ENCODE measurements at regions not wholly inside any gene's neighbourhood (a gene's known extent, or its start where the extent isn't known, plus 50 kb on each side); places are given as distances from the start of the nearest gene placed in this dataset.

GRCh38 chr11:86175191-86175590 is 69.4 kb upstream of the EED start:
- TF ChIP-seq, protein P1, sequence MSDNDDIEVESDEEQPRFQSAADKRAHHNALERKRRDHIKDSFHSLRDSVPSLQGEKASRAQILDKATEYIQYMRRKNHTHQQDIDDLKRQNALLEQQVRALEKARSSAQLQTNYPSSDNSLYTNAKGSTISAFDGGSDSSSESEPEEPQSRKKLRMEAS (IDR thresholded peaks at IDR 0.05) = no peak
- no peak for TF ChIP-seq EGR1 (IDR thresholded peaks at IDR 0.05)
- no peak for TF ChIP-seq CEBPB (IDR thresholded peaks at IDR 0.05)
- no peak for TF ChIP-seq FOXM1 (IDR thresholded peaks at IDR 0.05; ENCODE audit: borderline replicate concordance, low read depth)
- TF ChIP-seq CREB1 (IDR thresholded peaks at IDR 0.05; ENCODE audit: low read depth) = no peak
- TF ChIP-seq YY1 (IDR thresholded peaks at IDR 0.05; ENCODE audit: low read depth) = no peak
- no peak for TF ChIP-seq EP300 (IDR thresholded peaks at IDR 0.05; ENCODE audit: borderline replicate concordance)
- TF ChIP-seq TAF1 (IDR thresholded peaks at IDR 0.05; ENCODE audit: low read depth) = no peak

All from Ishikawa (cell line).